NT2/D1 (cell line): ENCODE measurements at regions not wholly inside any gene's neighbourhood (a gene's known extent, or its start where the extent isn't known, plus 50 kb on each side); places are given as distances from the start of the nearest gene placed in this dataset.

Experiments
- DNase-seq: peaks from one replicate; pipeline ENCODE4 v3.0.0-alpha.2; 2011; ENCODE audit warnings: low read depth, low spot score
- H3K27me3 ChIP-seq: 2 replicates; pipeline ENCODE4 v1.6.0; 2011; ENCODE audit warnings: mild to moderate bottlenecking; ENCODE audit not compliant: insufficient read length, insufficient read depth
- H3K36me3 ChIP-seq: 2 replicates; pipeline ENCODE4 v1.6.1; 2011; ENCODE audit warnings: mild to moderate bottlenecking, low read length, mixed read lengths; ENCODE audit not compliant: insufficient read depth, insufficient read length
- H3K4me1 ChIP-seq: 2 replicates; pipeline ENCODE4 v1.5.1; 2011; ENCODE audit not compliant: insufficient read depth, insufficient read length
- H3K4me3 ChIP-seq: 2 replicates; pipeline ENCODE4 v1.5.1; 2011; ENCODE audit warnings: low read depth; ENCODE audit not compliant: insufficient read length
- H3K9ac ChIP-seq: 2 replicates; pipeline ENCODE4 v1.6.0; 2011; ENCODE audit warnings: low read depth; ENCODE audit not compliant: insufficient read length
- H3K9me3 ChIP-seq: 2 replicates; pipeline ENCODE4 v1.5.1; 2011; ENCODE audit warnings: mild to moderate bottlenecking, low read length; ENCODE audit not compliant: insufficient read depth
- SUZ12 ChIP-seq: IDR thresholded peaks from 2 replicates; pipeline ENCODE4 v1.6.1; 2011; ENCODE audit not compliant: insufficient read length, insufficient read depth; ENCODE audit errors: extremely low read depth
- YY1 ChIP-seq: IDR thresholded peaks from 2 replicates; pipeline ENCODE4 v1.6.1; 2011; ENCODE audit not compliant: insufficient read length, insufficient read depth
- ZNF274 ChIP-seq: IDR thresholded peaks from 2 replicates; pipeline ENCODE4 v1.6.1; 2011; ENCODE audit warnings: mild to moderate bottlenecking, low read depth, low read length

GRCh38 chr1:209456878-209457277, 126.6 kb upstream of the CAMK1G start:
- Histone ChIP-seq H3K36me3 (no peaks in the 10 kb centered on the region), H3K4me1 (peaks cover 5% of the 10 kb centered on the region), H3K9ac (no peak overlapping the region), H3K27me3 (no peaks in the 10 kb centered on the region), H3K4me3 (no peak overlapping the region), H3K9me3 (peaks cover 34% of the 10 kb centered on the region)
- TF ChIP-seq ZNF274 (no peak), YY1 (no peak), SUZ12 (no peak)
- no peak for DNase-seq

GRCh38 chr1:209457401-209458125, 126.0 kb upstream of the CAMK1G start:
- peaks cover 40% of the 10 kb centered on the region for H3K9me3 ChIP-seq
- peaks cover 5% of the 10 kb centered on the region for H3K4me1 ChIP-seq
- H3K9ac ChIP-seq, result no peak overlapping the region
- no peak for DNase-seq
- no peaks in the 10 kb centered on the region for H3K36me3 ChIP-seq
- no peak overlapping the region for H3K4me3 ChIP-seq
- H3K27me3 ChIP-seq, result no peaks in the 10 kb centered on the region
- TF ChIP-seq SUZ12 (no peak), ZNF274 (no peak), YY1 (no peak)

- H3K36me3 ChIP-seq, result no peaks in the 10 kb centered on the region
- no peak for DNase-seq
- no peak for TF ChIP-seq SUZ12
- TF ChIP-seq YY1, result no peak
- no peak for TF ChIP-seq ZNF274
- no peaks in the 10 kb centered on the region for H3K27me3 ChIP-seq
- no peak overlapping the region for H3K4me3 ChIP-seq
- H3K9me3 ChIP-seq, result peaks cover 54% of the 10 kb centered on the region
- peaks cover 5% of the 10 kb centered on the region for H3K4me1 ChIP-seq
- no peak overlapping the region for H3K9ac ChIP-seq
Observed at GRCh38 chr1:209458921-209459320, 124.6 kb upstream of the CAMK1G start.

GRCh38 chr1:209461168-209461567, 122.3 kb upstream of the CAMK1G start:
- Histone ChIP-seq H3K4me3 (no peak overlapping the region), H3K9ac (no peak overlapping the region), H3K36me3 (no peaks in the 10 kb centered on the region), H3K4me1 (peaks cover 2% of the 10 kb centered on the region), H3K9me3 (peaks cover 53% of the 10 kb centered on the region), H3K27me3 (no peaks in the 10 kb centered on the region)
- TF ChIP-seq YY1 (no peak), ZNF274 (no peak), SUZ12 (no peak)
- no peak for DNase-seq

- Histone ChIP-seq H3K9me3 (peaks cover 53% of the 10 kb centered on the region), H3K27me3 (no peaks in the 10 kb centered on the region), H3K9ac (no peak overlapping the region), H3K36me3 (no peaks in the 10 kb centered on the region), H3K4me3 (no peak overlapping the region), H3K4me1 (no peaks in the 10 kb centered on the region)
- peak; percentile 36 for DNase-seq
- TF ChIP-seq YY1, result no peak
Observed at GRCh38 chr1:209462433-209462832, 121.1 kb upstream of the CAMK1G start.

GRCh38 chr1:209463441-209463840, 120.1 kb upstream of the CAMK1G start:
- Histone ChIP-seq H3K36me3 (no peaks in the 10 kb centered on the region), H3K4me1 (no peaks in the 10 kb centered on the region), H3K27me3 (no peaks in the 10 kb centered on the region), H3K9me3 (peaks cover 54% of the 10 kb centered on the region), H3K9ac (no peak overlapping the region), H3K4me3 (no peak overlapping the region)
- DNase-seq, result no peak
- TF ChIP-seq ZNF274 (no peak), YY1 (no peak)

GRCh38 chr1:209473025-209473424, 110.5 kb upstream of the CAMK1G start:
- Histone ChIP-seq H3K4me3 (no peak overlapping the region), H3K4me1 (no peaks in the 10 kb centered on the region), H3K36me3 (no peaks in the 10 kb centered on the region), H3K9me3 (peaks cover 48% of the 10 kb centered on the region), H3K27me3 (no peaks in the 10 kb centered on the region), H3K9ac (no peak overlapping the region)
- peak; percentile 84 for DNase-seq
- TF ChIP-seq SUZ12 (no peak), YY1 (no peak), ZNF274 (no peak)

- Histone ChIP-seq H3K4me3 (no peak overlapping the region), H3K4me1 (no peaks in the 10 kb centered on the region), H3K9me3 (0 out of 2 replicates have a peak, but pooled peaks cover 4% of the 10 kb centered on the region), H3K9ac (no peak overlapping the region), H3K27me3 (no peaks in the 10 kb centered on the region), H3K36me3 (no peaks in the 10 kb centered on the region)
- TF ChIP-seq YY1 (no peak), SUZ12 (no peak), ZNF274 (no peak)
- DNase-seq, result no peak
Observed at GRCh38 chr1:209480345-209480744, 103.2 kb upstream of the CAMK1G start.
